Astrocyte of the cerebellum (primary cell): ENCODE measurements at regions not wholly inside any gene's neighbourhood (a gene's known extent, or its start where the extent isn't known, plus 50 kb on each side); places are given as distances from the start of the nearest gene placed in this dataset.

Experiments
- DNase-seq: peaks from one replicate; pipeline ENCODE4 v3.0.0-alpha.2; 2011; ENCODE audit warnings: low read depth
- H3K4me3 ChIP-seq: 2 replicates; pipeline ENCODE4 v1.5.1; 2011; ENCODE audit warnings: mild to moderate bottlenecking, low read depth, low read length, moderate library complexity
- CTCF ChIP-seq: IDR thresholded peaks from 2 replicates; pipeline ENCODE4 v1.5.1; 2012; ENCODE audit warnings: low read length, low read depth, moderate library complexity, mild to moderate bottlenecking; ENCODE audit errors: missing control alignments
- in situ Hi-C: cut with HindIII; loops from 2 replicates; pipeline ENCODE4 v1.10.0; 2017; ENCODE audit warnings: low sequenced_read_pairs

GRCh38 chr11:106426696-106427095 is 349.2 kb downstream of the AASDHPPT start:
- DNase-seq: no peak
- in situ Hi-C loops: loop anchor here (5.0 kb wide), 1 partner anchor 51 kb away; no protein-coding TSS in a partner anchor
- TF ChIP-seq CTCF: no peak
- no peak overlapping the region for H3K4me3 ChIP-seq

GRCh38 chr11:106427736-106428135 is 350.3 kb downstream of the AASDHPPT start:
- no peak overlapping the region for H3K4me3 ChIP-seq
- DNase-seq: no peak
- in situ Hi-C loops: loop anchor here (5.0 kb wide), 1 partner anchor 50 kb away; no protein-coding TSS in a partner anchor
- no peak for TF ChIP-seq CTCF

- no peak overlapping the region for H3K4me3 ChIP-seq
- in situ Hi-C loops: no loop called here
- TF ChIP-seq CTCF: no peak
- DNase-seq: no peak
These were observed 364.6 kb downstream of the AASDHPPT start for GRCh38 chr11:106442032-106442431.

- in situ Hi-C loops: no loop called here
- no peak for TF ChIP-seq CTCF
- no peak for DNase-seq
- H3K4me3 ChIP-seq: no peak overlapping the region
These were observed 368.8 kb downstream of the AASDHPPT start for GRCh38 chr11:106446302-106446701.

- in situ Hi-C loops: no loop called here
- no peak for DNase-seq
- H3K4me3 ChIP-seq: no peak overlapping the region
- no peak for TF ChIP-seq CTCF
These were observed 369.5 kb downstream of the AASDHPPT start for GRCh38 chr11:106446955-106447354.

GRCh38 chr11:106447631-106448191 is 370.2 kb downstream of the AASDHPPT start:
- in situ Hi-C loops: no loop called here
- DNase-seq: no peak
- TF ChIP-seq CTCF: no peak
- H3K4me3 ChIP-seq: no peak overlapping the region
